ENCODE measurements at regions not wholly inside any gene's neighbourhood (a gene's known extent, or its start where the extent isn't known, plus 50 kb on each side); places are given as distances from the start of the nearest gene placed in this dataset.
"Not testable (repeated sequence)": the region's sequence is repeated elsewhere in the genome, so short reads cannot be mapped to it uniquely, and the experiment has no call there.

DNA sequence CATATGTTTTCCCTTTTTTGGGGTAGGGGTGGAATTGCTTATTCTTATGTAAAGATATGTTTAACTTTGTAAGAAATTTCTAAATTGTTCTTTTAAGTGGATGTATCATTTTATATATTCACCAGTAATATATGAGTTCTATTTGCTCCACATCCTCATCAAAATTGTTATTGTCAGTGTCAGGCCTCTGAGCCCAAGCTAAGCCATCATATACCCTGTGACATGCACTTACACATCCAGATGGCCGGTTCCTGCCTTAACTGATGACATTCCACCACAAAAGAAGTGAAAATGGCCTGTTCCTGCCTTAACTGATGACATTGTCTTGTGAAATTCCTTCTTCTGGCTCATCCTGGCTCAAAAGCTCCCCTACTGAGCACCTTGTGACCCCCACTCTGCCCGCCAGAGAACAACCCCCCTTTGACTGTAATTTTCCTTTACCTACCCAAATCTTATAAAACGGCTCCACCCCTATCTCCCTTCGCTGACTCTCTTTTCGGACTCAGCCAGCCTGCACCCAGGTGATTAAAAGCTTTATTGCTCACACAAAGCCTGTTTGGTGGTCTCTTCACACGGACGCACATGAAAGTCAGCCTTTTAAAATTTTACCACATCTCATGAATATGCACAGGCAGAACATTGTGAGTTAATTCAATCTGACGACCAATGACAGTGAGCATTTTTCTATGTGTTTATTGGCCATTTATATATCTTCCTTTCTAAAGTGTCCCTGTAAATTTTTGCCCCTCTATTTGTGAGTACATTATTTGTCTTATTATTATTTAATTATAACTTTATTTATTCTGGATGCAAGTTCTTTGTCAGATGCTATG, 176.8 kb downstream of the CDC14C start:
- DNase-seq (ENCODE audit: low spot score): not testable (repeated sequence)

DNA sequence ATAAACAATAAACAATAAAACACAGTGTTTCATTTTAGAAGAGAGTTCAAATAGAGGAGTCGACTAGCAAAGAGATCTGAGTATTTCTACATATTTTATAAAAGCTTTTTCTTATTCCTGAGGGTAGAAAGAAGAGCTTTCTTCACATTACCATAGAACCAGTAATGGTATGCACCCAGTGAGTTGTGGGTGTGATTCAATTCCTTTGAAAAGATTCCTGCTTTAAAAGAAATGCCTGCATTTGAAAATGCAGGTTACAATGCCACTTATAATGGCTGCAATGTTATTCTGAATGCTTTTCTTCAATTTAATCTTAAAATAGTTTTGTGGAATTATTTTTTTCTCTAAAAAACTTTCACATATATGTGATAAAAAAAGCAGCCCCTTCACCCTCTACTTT, 178.1 kb downstream of the CDC14C start:
- DNase-seq (ENCODE audit: low spot score): no peak

DNA sequence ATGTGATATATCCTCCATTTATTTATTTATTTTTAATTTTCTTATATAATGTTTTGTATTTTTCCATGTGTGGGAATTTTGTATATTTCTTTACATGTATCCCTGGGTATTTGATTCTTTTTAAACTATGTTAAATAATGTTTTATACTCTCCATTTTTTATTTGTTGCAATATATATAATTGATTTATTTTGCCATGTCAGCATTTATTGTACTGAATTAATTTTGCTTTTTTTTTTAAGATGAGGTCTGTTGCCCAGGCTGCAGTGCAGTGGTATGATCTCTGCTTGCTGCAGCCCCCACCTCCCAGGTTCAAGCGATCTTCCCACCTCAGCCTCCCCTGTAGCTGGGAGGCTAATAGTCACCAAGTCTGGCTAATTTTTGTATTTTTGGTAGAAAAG, 187.4 kb downstream of the CDC14C start:
- DNase-seq (ENCODE audit: low spot score): no peak

DNA sequence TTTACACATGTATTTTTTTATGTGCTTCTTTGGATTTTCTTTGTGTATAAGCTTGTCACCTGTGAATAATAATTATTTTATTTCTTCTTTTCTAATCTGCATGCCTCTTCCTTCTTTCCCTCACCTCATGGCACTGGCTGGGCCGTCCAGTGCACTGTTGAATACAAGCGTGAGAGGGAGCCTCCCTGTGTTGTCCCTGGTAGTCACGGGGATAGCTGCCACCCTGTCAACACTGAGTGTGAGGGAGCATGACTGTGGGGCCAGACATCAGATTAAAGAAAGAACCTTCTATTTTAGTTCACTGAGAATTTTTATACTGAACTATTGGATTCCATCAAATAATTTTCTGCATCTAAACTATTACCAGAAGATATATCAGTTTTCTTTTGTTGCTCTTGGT, 187.9 kb downstream of the CDC14C start:
- DNase-seq (ENCODE audit: low spot score): no peak

DNA sequence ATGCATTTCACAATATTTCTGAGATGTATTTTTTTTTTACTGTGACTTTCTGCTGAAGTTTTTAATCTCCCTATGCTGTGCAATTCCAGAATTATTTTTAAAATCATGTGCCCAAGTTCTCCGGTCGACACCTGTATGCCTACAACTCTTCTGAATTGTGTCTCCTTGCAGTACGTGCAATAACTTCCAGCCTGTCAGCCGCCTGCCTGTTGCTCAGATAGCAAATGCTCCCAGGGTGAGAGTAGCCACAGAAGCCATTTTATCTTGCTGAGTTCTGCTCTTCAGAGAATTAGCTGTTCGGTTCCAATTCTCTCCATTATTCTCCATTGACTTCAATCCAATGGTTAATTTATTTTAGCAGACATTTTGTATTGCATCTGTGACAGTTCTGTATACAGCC, 188.3 kb downstream of the CDC14C start:
- DNase-seq (ENCODE audit: low spot score): no peak

DNA sequence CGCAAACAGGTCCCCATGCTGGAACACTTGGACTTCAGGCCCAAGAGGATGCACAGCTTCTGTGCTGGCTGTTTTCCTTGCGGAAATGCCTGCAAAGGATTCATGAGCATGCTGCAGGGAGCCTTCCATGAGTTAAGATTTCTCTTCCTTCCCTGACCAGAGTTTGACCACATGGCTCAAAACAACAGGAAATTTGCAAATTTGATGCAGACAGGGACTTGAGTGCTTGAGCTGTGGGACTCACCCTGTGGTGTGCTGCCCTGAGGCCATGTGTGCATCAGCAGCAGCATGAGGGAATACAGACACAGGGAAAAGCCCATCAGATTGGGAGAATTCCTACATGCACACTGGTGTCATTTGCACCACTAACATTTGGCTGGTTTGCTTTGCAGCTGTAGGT, 195.4 kb downstream of the CDC14C start:
- no peak for DNase-seq (ENCODE audit: low spot score)

DNA sequence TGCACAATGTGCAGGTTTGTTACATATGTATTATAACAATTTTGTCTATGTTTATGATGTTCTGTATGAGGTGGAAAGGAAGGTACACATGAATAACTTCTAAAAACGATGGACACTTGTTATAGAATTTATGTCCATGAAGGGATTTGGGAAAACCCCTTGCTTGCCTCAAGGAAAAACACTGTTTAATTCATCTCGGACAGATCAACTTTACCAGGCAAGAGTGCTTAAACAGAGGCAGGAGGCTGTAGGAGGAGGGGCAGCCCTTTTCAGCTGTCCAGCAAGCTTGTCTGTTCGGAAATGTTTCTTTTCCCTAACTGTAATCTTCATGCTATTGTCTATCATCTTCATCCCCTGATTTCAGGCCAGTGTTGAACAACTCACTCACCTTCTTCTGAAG, 200.9 kb downstream of the CDC14C start:
- DNase-seq (ENCODE audit: low spot score): no peak

DNA sequence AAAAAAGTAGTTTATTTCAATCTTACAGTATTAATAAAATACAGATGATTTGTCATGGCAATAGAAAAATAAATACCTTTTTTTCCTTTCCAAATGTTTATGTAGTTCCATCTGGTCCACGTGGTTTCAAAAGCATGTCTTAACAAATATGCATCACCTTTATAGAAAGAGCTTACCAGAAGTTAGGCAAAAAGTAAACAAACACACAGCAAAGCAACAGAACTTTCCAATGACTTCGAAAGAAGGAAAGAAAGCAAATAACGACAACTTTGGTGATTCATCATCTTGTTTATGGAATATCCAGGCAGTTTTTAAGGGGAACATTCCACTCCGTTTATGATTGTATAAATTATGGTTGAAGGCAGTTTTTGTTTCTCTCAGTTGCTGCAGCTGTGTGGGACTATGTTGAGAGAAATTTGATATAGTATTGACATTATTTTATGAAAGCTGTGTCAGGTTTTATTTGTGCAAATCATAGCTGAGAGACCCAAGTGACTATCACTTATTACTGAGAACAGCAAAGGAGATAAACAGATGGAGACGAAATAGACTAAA, 203.1 kb downstream of the CDC14C start:
- DNase-seq (ENCODE audit: low spot score): no peak

DNA sequence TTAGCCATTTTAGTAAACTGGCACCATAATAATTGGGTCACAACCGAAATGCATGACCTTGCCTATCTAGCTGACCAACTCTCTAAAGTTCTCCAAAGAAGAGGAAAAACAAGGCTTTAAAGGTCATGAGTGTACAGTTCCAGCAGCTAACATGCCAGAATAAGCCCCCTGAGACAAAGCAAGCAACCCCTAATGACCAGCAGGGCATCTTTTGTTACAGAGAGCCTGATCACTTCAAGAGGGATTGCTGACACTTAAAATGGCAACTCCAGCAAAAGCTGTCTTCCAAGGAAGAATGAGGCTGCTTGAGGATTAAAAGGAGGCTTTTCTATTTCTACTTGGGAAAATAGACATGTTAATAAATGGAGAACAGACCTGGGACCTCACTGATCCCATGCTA, 213.6 kb downstream of the CDC14C start:
- DNase-seq (ENCODE audit: low spot score): no peak

DNA sequence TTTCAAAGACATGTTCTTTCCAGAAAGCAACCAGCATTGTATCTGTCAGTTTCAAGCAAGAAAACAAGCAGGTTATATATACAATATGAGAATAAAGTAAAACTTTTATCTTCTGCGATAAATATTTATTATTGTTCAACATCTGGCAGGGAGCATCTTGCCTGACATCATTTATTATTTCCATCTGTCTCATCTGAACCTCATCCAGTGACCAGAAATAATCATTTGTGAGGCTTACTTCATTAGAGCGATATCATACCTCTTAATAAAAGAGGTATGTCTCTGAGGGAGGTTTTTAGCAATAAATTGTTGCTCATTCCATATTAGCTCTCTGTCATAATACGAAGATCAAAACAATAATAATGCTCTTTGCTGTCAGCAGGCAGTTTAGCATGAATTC, 226.1 kb downstream of the CDC14C start:
- no peak for DNase-seq (ENCODE audit: low spot score)

DNA sequence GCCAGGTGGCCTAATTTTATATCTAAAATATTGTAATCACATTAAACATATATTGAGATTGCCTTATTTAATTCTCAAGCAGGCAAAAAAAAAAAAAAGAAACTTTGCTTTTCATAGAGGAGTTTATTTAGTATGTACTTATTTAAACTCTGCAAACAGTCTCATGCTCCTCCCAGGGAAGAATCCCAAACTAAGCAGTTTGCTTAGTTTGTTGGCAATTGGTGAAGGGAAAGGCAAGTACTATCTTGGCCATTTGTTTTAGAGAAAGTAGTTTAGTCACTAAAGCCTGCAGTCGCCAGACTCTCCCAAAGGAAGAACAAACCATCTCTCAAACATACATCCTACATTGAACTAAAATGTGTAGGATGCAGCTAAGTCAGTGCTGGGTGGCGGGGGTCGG, 226.8 kb downstream of the CDC14C start:
- DNase-seq (ENCODE audit: low spot score): no peak

DNA sequence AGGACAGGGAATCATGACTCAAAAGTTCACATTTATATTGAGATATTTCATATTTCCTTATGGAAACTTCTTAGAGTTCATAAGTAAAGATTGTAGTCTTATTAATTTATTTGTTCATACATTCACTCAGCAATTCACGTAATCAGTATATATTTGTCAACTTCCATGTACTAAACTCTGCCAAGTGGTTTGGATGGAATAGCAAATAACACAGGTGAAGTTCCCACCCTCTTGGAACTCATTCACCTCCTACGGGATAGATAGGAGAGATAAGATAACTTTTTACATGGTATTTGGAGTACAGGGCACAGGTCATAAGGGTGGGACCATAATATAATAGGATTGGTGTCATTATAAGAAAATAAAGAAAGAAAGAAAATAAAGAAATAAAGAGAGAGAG, 234.0 kb downstream of the CDC14C start:
- DNase-seq (ENCODE audit: low spot score): no peak

DNA sequence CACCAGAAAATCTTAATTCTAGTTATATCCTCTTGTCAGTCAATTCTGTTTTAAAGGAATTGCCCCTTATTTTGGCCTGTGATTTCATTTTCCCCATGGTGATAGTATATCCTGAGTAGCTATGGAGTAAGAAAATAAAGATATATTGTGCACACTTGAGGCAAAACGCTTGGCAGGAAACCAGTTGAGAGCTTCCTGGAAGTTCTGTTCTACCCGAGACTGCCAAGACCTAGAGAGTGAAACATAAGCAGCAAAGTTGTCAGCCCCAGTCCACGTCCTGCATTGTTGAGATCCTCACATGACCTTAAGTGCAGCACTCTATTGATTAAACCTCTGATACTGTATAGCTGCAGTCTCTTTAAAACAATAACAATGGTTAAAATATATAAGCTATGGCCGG, 235.2 kb downstream of the CDC14C start:
- no peak for DNase-seq (ENCODE audit: low spot score)

DNA sequence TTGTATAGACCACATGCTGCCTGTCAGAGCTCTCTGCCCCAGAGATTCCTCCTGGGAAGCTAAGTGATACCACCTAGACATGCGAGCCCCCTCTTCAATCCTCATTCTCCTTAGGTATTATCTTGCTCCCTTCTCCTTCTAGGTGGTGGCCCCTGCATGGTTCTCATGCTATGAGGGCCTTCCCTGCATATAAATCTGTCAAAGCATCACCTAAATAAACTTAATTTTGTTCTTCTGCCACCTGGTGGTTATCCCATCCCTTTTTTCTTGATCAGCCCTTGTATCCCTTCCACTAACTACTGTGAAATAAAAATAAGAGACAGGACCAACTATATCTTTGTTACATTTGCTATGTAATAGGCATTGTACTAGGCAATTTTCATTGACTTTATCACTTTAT, 242.1 kb downstream of the CDC14C start:
- DNase-seq (ENCODE audit: low spot score): no peak

DNA sequence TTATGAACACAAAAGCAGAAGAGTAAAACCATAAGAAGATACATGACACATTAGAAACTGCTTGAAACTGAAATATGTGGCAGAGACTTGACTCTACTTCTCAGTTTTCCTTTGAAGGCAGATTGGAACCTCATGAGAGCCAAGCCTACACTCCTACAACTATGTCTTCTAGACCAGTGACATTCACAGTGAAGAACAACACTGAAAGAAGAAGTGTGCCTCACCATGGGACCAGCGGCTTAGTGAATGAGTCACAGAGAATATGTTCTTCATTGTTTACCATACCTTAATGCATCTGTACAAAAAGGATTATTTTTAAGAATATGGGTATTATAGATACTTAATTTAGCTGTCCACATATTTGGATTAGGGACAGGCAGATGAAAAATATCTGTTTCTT, 248.3 kb downstream of the CDC14C start:
- DNase-seq (ENCODE audit: low spot score): no peak

DNA sequence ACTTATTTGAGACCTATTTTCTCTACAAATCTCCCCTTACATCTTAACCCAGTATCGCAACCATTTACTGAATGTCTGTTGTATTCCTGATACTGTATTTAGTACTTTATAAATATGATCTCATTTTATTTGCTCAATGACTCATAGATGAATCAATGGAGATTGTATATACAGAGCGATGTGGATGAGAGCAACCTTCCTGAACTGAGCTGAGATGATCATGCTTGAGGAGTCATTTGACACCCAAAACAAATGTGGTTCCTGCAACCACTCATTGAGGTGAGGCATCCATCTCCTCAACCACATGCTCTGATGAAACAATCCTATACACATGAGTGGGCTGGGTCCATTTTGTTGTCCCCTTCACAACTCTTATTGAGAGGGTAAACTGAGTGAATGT, 250.0 kb downstream of the CDC14C start:
- DNase-seq (ENCODE audit: low spot score): no peak

DNA sequence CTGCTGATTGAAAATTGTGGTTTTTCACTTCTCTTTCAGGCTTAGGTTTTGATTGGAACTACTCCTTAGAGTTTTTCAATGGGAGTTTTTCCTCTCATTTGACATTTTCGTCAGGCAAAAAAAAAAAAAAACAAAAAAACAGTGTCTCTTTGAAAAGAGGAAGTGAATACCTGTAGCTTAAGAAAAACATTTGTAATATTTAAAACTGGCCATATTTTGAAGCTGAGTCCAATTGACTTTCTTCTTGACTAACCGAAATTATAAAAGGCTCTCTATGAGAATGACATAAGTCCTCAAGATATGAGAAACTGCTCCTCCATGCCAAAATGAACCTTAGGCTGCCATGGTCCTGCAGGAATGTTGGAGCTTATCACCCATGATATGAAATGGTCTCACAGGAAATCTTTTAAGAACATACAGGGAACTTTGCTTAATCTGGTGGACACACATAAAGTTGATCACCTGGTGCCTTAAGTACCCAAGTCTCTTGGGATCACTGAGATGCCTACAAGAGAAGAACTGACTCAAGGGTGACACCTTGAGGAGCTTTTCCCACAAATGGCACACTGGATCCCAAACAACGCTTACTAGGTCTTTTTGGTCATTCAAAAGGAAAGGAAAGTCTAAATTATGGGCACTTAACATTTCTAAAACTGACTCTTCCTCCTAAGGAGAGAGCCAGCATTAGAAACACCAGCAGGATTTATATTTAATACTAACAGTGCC, 263.4 kb downstream of the CDC14C start:
- no peak for DNase-seq (ENCODE audit: low spot score)

DNA sequence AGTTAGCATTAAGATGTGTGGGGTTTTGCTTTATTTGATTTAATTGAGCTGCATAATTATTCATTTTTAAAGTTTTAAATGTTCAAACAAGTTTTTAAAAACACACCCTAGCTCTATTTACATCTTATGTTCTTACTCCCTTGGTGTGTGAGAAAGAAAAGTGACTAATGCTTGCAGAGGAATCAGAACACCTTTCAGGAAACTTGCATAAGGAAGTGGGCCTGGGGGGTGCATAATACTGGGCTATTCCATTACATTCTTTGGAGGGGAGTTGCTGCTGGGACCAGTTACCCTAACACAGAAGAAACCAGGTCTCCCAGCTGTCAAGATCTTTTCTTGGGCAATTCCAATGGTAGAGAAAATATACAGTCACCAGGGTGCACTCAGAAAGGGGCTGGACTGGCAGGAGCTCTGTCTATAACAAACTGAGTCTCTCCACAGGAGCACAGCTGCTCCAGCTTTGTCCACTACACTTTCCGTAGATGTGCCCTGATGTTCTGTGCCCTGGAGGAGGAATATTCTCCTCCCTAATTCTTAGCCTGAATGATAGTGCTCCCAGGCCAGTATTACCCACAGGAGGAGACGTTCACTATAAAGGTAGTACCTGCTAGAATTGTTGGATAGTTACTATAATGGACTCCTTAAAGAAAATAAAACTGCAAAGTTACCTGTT, 304.2 kb downstream of the CDC14C start:
- no peak for DNase-seq (ENCODE audit: low spot score)

DNA sequence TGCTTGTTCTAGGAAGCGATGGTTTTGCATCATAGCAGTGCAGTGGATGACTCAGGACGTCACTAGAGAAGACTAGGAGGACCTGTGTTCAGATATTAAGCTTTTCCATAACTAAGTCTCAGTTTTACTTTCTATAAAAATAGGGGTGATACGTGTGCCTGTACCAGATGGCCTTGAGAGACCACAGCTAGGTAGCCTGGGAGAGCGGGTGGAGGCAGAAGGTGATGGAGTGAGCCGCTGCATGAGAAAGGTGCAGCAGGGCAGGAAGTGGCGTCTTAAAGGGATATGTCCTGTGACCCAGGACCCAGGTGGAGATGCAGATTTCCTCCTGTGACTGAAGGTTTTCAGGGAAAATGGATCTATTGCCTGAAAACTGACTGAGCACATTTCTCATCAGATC, 304.9 kb downstream of the CDC14C start:
- no peak for DNase-seq (ENCODE audit: low spot score)

DNA sequence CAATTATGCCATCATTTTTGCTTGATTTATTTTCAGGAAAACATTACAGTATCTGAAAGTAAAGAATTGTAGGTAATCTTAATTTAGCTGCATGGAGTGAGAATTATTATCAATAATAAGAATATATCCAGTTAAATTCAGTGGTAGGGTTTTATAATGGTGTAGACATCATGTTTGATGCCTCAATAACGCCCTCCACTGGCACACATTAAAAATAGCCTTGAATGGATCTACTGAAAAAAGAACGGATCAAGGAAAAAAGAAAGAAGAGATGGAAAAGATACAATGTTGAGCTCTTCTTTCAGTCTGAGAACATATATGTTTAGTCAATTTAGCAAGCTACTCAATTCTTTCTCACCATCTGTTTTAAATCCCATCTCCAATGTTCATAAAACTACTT, 319.2 kb downstream of the CDC14C start:
- no peak for DNase-seq (ENCODE audit: low spot score)

DNA sequence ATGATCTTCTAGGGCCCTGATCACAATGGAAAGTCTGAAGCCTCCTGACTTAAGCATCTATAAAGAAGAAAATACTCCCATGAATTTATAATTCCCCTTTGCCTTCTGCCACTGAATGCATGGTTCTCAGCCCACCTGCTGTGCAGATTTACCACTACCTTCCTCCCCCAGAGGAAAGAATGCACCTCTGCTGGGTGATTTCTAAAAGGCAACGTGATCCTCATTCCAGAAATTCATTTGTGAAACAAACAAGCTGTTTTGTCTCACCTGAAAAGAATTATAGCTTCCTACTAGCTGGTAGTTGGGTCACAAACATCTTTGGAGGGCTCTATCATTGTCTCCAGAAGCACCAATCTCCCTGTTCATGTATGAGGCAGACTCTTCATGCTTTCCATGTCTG, 320.2 kb downstream of the CDC14C start:
- no peak for DNase-seq (ENCODE audit: low spot score)

DNA sequence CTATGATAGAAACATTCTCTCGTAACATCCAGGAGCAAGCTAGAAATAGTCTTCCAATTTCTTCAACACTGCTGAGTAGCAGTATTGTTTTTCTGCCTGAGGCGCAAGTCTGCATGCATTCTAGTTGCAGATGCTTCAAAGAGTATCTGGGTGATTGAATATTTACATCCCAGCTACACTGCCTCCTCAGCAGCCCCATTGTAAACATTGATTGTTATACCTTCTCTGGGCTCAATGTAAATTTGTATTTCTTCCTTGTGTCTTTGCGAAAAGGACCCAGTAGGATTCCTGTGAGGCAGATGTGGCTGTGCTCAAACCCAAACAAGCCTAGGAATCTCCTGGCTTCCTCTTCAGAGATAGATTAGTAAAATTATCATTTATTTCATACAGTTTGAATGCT, 320.7 kb downstream of the CDC14C start:
- DNase-seq (ENCODE audit: low spot score): no peak

DNA sequence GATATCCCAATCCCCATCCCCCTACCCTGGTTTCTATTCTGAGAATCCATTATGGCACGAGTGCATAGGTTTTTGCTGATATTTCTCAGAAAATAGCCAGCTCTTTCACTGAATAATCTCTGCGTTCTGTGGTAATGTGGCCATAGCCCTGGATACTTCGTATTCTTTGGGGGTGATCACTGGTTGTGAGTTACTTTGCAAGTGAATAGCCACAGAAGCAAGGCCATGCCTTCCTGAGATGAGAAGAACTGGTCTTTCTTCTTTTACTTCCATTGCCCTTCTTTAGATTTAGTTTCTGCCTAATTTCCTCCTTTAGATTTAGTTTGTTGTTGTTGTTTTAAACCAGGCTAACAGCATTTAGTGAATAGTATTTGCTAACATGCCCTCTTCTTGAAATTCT, 323.4 kb downstream of the CDC14C start:
- no peak for DNase-seq (ENCODE audit: low spot score)

All from hematopoietic multipotent progenitor cell treated with erythropoietin and hydrocortisone succinate and interleukin-3 and kit ligand, for 15 days (in vitro differentiated cells).